Endothelial cell of umbilical vein (primary cell): ENCODE measurements at regions not wholly inside any gene's neighbourhood (a gene's known extent, or its start where the extent isn't known, plus 50 kb on each side); places are given as distances from the start of the nearest gene placed in this dataset.

Experiments used
- BruUV-seq: library from RNA; stranded (reverse); fragments of 400-500 nt; replicated peaks from 2 replicates; lab custom pipeline; 2021; lab: Mats Ljungman, UMichigan
- CTCF ChIA-PET: fragments of 300-600, 350-600 bp; sonication (Branson Sonifier 250); formaldehyde crosslinking; loops from one replicate; lab custom pipeline; 2021; ENCODE audit warnings: antibody characterized with exemption, inconsistent platforms; lab: Charles Lee
- POLR2A ChIA-PET: fragments of 300-600, 350-600 bp; sonication (Branson Sonifier 250); formaldehyde crosslinking; loops from one replicate; lab custom pipeline; 2021; ENCODE audit warnings: antibody characterized with exemption, inconsistent platforms; lab: Charles Lee
- DNase-seq: peaks from one replicate; pipeline ENCODE4 v3.0.0-alpha.2; 2011; ENCODE audit warnings: low read depth, low spot score
- FAIRE-seq: peaks from 2 replicates; lab custom pipeline; 2011; peaks lifted over from hg19 to GRCh38; lab: Jason Lieb, UNC
- H2AFZ ChIP-seq: 2 replicates; pipeline ENCODE4 v1.6.0; 2012; ENCODE audit warnings: low read depth, low read length, control low read depth, inconsistent platforms
- H3K27ac ChIP-seq: 2 replicates; pipeline ENCODE4 v1.5.1; 2011; ENCODE audit warnings: low read depth, mild to moderate bottlenecking, control low read depth, low read length, moderate library complexity; ENCODE audit not compliant: insufficient read depth
- H3K27me3 ChIP-seq, 2 experiments: 2 replicates each; pipeline versions ENCODE4 v1.6.0 to v1.6.1; 2011; ENCODE audit warnings: low read length in 2 of 2, mixed read lengths in 1 of 2; ENCODE audit not compliant: control insufficient read depth in 2 of 2, insufficient read depth in 2 of 2
- H3K36me3 ChIP-seq, 2 experiments: 2 replicates in 1 of 2; 3 replicates in 1 of 2; pipeline ENCODE4 v1.5.1; 2011; ENCODE audit warnings: low read length in 2 of 2, mild to moderate bottlenecking in 1 of 2, moderate library complexity in 1 of 2; ENCODE audit not compliant: control insufficient read depth in 2 of 2, insufficient read depth in 2 of 2; ENCODE audit errors: extremely low read depth in 1 of 2
- H3K4me1 ChIP-seq: 3 replicates; pipeline ENCODE4 v1.5.1; 2011; ENCODE audit warnings: mild to moderate bottlenecking, low read length; ENCODE audit not compliant: control insufficient read depth, insufficient read depth; ENCODE audit errors: extremely low read depth
- H3K4me2 ChIP-seq: 2 replicates; pipeline ENCODE4 v1.6.1; 2011; ENCODE audit warnings: low read length, control low read depth, mixed read lengths; ENCODE audit not compliant: insufficient read depth
- H3K4me3 ChIP-seq, 3 experiments: fragments of 200-600 bp in 1 of 3; sonication (generic), shearing (Covaris generic) in 1 of 3; replicated peaks in 1 of 3; 2 replicates each; pipeline ENCODE4 v1.5.1; 2011 to 2016; ENCODE audit warnings: control low read depth in 3 of 3, low read length in 3 of 3, mild to moderate bottlenecking in 2 of 3, inconsistent platforms in 1 of 3, low read depth in 1 of 3, moderate library complexity in 1 of 3; ENCODE audit not compliant: insufficient read depth in 1 of 3
- H3K79me2 ChIP-seq: 2 replicates; pipeline ENCODE4 v1.6.0; 2012; ENCODE audit warnings: low read length, inconsistent platforms; ENCODE audit not compliant: control insufficient read depth, insufficient read depth
- H3K9ac ChIP-seq: replicated peaks from 2 replicates; pipeline ENCODE3; 2011; ENCODE audit warnings: low read length, control low read depth; ENCODE audit not compliant: insufficient read depth; ENCODE audit errors: extremely low read depth
- H3K9me1 ChIP-seq: replicated peaks from 3 replicates; pipeline ENCODE4 v1.6.0; 2011; ENCODE audit warnings: mild to moderate bottlenecking, low read length; ENCODE audit not compliant: control insufficient read depth, insufficient read depth; ENCODE audit errors: extremely low read depth
- H3K9me3 ChIP-seq: replicated peaks from 2 replicates; pipeline ENCODE4 v1.5.1; 2012; ENCODE audit warnings: low read length, inconsistent platforms; ENCODE audit not compliant: control insufficient read depth, insufficient read depth
- H4K20me1 ChIP-seq: replicated peaks from 2 replicates; pipeline ENCODE3; 2011; ENCODE audit warnings: mild to moderate bottlenecking, low read length; ENCODE audit not compliant: control insufficient read depth, insufficient read depth; ENCODE audit errors: extremely low read depth
- CTCF ChIP-seq, 2 donors: IDR thresholded peaks; 1 replicate in 1 of 2; 2 replicates in 1 of 2; pipeline ENCODE4 v1.5.1; 2011; ENCODE audit warnings: low read length in 2 of 2, mild to moderate bottlenecking in 2 of 2, moderate library complexity in 2 of 2, control low read depth in 1 of 2, inconsistent platforms in 1 of 2, low read depth in 1 of 2; ENCODE audit not compliant: insufficient read depth in 1 of 2; ENCODE audit errors: extremely low read depth in 1 of 2
- EZH2 ChIP-seq: IDR thresholded peaks from 2 replicates; pipeline ENCODE4 v1.6.1; 2012; ENCODE audit warnings: borderline replicate concordance, low read depth, mild to moderate bottlenecking, moderate library complexity, low read length, inconsistent platforms; ENCODE audit not compliant: severe bottlenecking
- FOS ChIP-seq: IDR thresholded peaks from 2 replicates; pipeline ENCODE4 v1.6.1; 2011; ENCODE audit warnings: mild to moderate bottlenecking, low read length, moderate library complexity, borderline replicate concordance; ENCODE audit not compliant: insufficient read depth
- GATA2 ChIP-seq: IDR thresholded peaks from 2 replicates; pipeline ENCODE4 v1.7.0; 2011; ENCODE audit warnings: low read depth, mild to moderate bottlenecking, moderate library complexity, mixed read lengths, low read length; ENCODE audit not compliant: insufficient read length, insufficient read depth
- JUN ChIP-seq: IDR thresholded peaks from 2 replicates; pipeline ENCODE4 v1.6.1; 2011; ENCODE audit warnings: borderline replicate concordance, low read depth; ENCODE audit not compliant: insufficient read length, insufficient read depth
- MYC ChIP-seq: IDR thresholded peaks from one replicate; pipeline ENCODE4 v1.6.1; 2011; ENCODE audit warnings: mild to moderate bottlenecking, low read depth, low read length
- POLR2A ChIP-seq: IDR thresholded peaks from 2 replicates; pipeline ENCODE4 v1.6.1; 2012; ENCODE audit warnings: low read depth, mild to moderate bottlenecking, control low read depth, low read length
- POLR2AphosphoS5 ChIP-seq: IDR thresholded peaks from 2 replicates; pipeline ENCODE4 v1.6.1; 2012; ENCODE audit warnings: low read depth, mild to moderate bottlenecking, control low read depth, low read length, moderate library complexity; ENCODE audit not compliant: insufficient read depth
- dilution Hi-C: fragments of 300-500 bp; cut with MboI; formaldehyde crosslinking; loops from one replicate; pipeline ENCODE4 v1.15.0; 2019; ENCODE audit warnings: low sequenced_read_pairs; ENCODE audit not compliant: extremely low pct_ligation_motif_present
- intact Hi-C: fragments of 100-400 bp; cut with micrococcal nuclease; formaldehyde crosslinking; loops from one replicate; pipeline ENCODE4 v1.10.0; 2022

GRCh38 chr5:152474961-152475360, 69.9 kb upstream of the NMUR2 start:
- DNase-seq (no peak), FAIRE-seq (no peak)
- Histone ChIP-seq H3K27me3 (no peaks in the 10 kb centered on the region), H3K36me3 (no peaks in the 10 kb centered on the region), H3K4me2 (no peak overlapping the region), H3K9me3 (no peaks in the 10 kb centered on the region), H3K4me1 (no peaks in the 10 kb centered on the region), H3K27ac (no peak overlapping the region), H3K9ac (no peak overlapping the region), H4K20me1 (no peaks in the 10 kb centered on the region), H3K79me2 (no peaks in the 10 kb centered on the region), H2AFZ (no peak overlapping the region), H3K9me1 (no peaks in the 10 kb centered on the region), H3K4me3 (no peak overlapping the region)
- dilution Hi-C loops = no loop called here
- ChIA-PET CTCF (no interaction called here), POLR2A (no interaction called here)
- intact Hi-C loops = no loop called here
- TF ChIP-seq FOS (no peak), CTCF (IDR thresholded peaks at IDR 0.05; ENCODE audit: extremely low read depth in 1 of 2, insufficient read depth in 1 of 2, low read depth in 1 of 2, low read length in 2 of 2) (no peak), EZH2 (no peak), GATA2 (no peak), JUN (no peak), POLR2A (no peak), POLR2AphosphoS5 (no peak), MYC (no peak)
- BruUV-seq = no TSS peak
